ENCODE measurements at regions not wholly inside any gene's neighbourhood (a gene's known extent, or its start where the extent isn't known, plus 50 kb on each side); places are given as distances from the start of the nearest gene placed in this dataset.

DNA sequence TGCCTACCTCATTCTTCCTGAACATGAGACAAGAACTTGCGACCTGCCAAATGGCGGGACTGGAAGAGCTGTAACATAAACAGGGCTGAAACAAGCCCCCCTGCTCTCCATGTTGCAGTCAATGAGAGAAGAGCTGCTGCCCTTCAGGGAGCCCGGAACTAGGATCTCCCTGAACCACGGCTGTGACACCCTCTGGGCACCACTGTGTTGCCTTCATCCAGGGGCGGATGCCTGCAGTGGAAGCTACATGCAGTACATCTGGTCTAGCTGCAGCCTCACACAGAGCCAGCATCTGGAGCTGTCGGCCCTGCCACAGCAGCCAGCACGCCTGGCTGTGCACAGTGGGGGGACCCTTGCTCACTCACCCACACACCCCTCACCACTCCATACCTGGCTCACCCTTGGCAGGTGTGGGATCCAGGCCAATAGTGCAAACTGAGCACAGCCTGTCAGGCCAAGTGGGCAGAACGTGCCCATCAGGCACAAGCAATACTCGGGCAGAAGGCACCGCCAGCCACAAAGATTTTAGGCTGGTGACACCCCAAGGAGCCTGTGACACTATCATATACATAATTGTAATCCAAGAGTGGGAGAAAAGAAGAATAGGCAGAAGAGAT, 451.3 kb downstream of the HTR1B start:
- TF ChIP-seq TAF1 (IDR thresholded peaks at IDR 0.05; ENCODE audit: borderline replicate concordance, insufficient read depth, low read length) (no peak), SIN3A (IDR thresholded peaks at IDR 0.05; ENCODE audit: borderline replicate concordance, insufficient read depth, low read length) (no peak), FOXP2 (optimal IDR thresholded peaks at IDR 0.05; ENCODE audit: borderline replicate concordance, extremely low read depth, extremely low read length, insufficient read depth) (no peak), POLR2AphosphoS5 (IDR thresholded peaks at IDR 0.05; ENCODE audit: low read depth, low read length) (no peak), REST (IDR thresholded peaks at IDR 0.05; ENCODE audit: insufficient read depth in 1 of 2, low read depth in 2 of 2, low read length in 2 of 2) (no peak)

GRCh38 chr6:77010931-77011542, 452.3 kb downstream of the HTR1B start:
- TF ChIP-seq REST (IDR thresholded peaks at IDR 0.05; ENCODE audit: insufficient read depth in 1 of 2, low read depth in 2 of 2, low read length in 2 of 2), result no peak
- TF ChIP-seq TAF1 (IDR thresholded peaks at IDR 0.05; ENCODE audit: borderline replicate concordance, insufficient read depth, low read length), result no peak
- no peak for TF ChIP-seq FOXP2 (optimal IDR thresholded peaks at IDR 0.05; ENCODE audit: borderline replicate concordance, extremely low read depth, extremely low read length, insufficient read depth)
- TF ChIP-seq POLR2AphosphoS5 (IDR thresholded peaks at IDR 0.05; ENCODE audit: low read depth, low read length), result no peak
- TF ChIP-seq SIN3A (IDR thresholded peaks at IDR 0.05; ENCODE audit: borderline replicate concordance, insufficient read depth, low read length), result no peak

- TF ChIP-seq REST (IDR thresholded peaks at IDR 0.05; ENCODE audit: insufficient read depth in 1 of 2, low read depth in 2 of 2, low read length in 2 of 2) (no peak), FOXP2 (optimal IDR thresholded peaks at IDR 0.05; ENCODE audit: borderline replicate concordance, extremely low read depth, extremely low read length, insufficient read depth) (no peak), POLR2AphosphoS5 (IDR thresholded peaks at IDR 0.05; ENCODE audit: low read depth, low read length) (no peak), SIN3A (IDR thresholded peaks at IDR 0.05; ENCODE audit: borderline replicate concordance, insufficient read depth, low read length) (no peak), TAF1 (IDR thresholded peaks at IDR 0.05; ENCODE audit: borderline replicate concordance, insufficient read depth, low read length) (no peak)
These were observed 470.7 kb downstream of the HTR1B start for GRCh38 chr6:76992553-76992952.

GRCh38 chr6:76984572-76984971, 478.7 kb downstream of the HTR1B start:
- TF ChIP-seq REST (IDR thresholded peaks at IDR 0.05; ENCODE audit: insufficient read depth in 1 of 2, low read depth in 2 of 2, low read length in 2 of 2) (no peak), SIN3A (IDR thresholded peaks at IDR 0.05; ENCODE audit: borderline replicate concordance, insufficient read depth, low read length) (no peak), POLR2AphosphoS5 (IDR thresholded peaks at IDR 0.05; ENCODE audit: low read depth, low read length) (no peak), TAF1 (IDR thresholded peaks at IDR 0.05; ENCODE audit: borderline replicate concordance, insufficient read depth, low read length) (no peak), FOXP2 (optimal IDR thresholded peaks at IDR 0.05; ENCODE audit: borderline replicate concordance, extremely low read depth, extremely low read length, insufficient read depth) (no peak)

All from PFSK-1 (cell line).